GM12865 (cell line): ENCODE measurements at regions not wholly inside any gene's neighbourhood (a gene's known extent, or its start where the extent isn't known, plus 50 kb on each side); places are given as distances from the start of the nearest gene placed in this dataset.
"Not testable (repeated sequence)": the region's sequence is repeated elsewhere in the genome, so short reads cannot be mapped to it uniquely, and the experiment has no call there.

ENCODE experiments used
- DNase-seq: peaks from one replicate; pipeline ENCODE4 v3.0.0; 2010; ENCODE audit warnings: low read depth
- H3K4me3 ChIP-seq: 2 replicates; pipeline ENCODE4 v1.5.1; 2011; ENCODE audit warnings: mild to moderate bottlenecking, low read depth, low read length, control low read depth
- CTCF ChIP-seq: IDR thresholded peaks from 2 replicates; pipeline ENCODE4 v1.5.1; 2011; ENCODE audit warnings: low read length, control low read depth, low read depth, inconsistent platforms; ENCODE audit not compliant: insufficient read depth; ENCODE audit errors: missing control alignments

GRCh38 chr5:117559005-117559844 lies 984.6 kb upstream of the SEMA6A start:
- no peak overlapping the region for H3K4me3 ChIP-seq
- no peak for TF ChIP-seq CTCF
- DNase-seq, result no peak

- TF ChIP-seq CTCF, result no peak
- no peak for DNase-seq
- H3K4me3 ChIP-seq, result no peak overlapping the region
These were observed 976.6 kb upstream of the SEMA6A start for GRCh38 chr5:117551236-117551635.

- no peak overlapping the region for H3K4me3 ChIP-seq
- TF ChIP-seq CTCF, result no peak
- DNase-seq, result no peak
These were observed 972.6 kb upstream of the SEMA6A start for GRCh38 chr5:117547192-117547591.

- H3K4me3 ChIP-seq, result no peak overlapping the region
- no peak for DNase-seq
- no peak for TF ChIP-seq CTCF
These were observed 965.1 kb upstream of the SEMA6A start for GRCh38 chr5:117539692-117540091.

GRCh38 chr5:117533792-117534191 lies 959.2 kb upstream of the SEMA6A start:
- H3K4me3 ChIP-seq, result no peak overlapping the region
- TF ChIP-seq CTCF, result no peak
- no peak for DNase-seq

GRCh38 chr5:117533051-117533670 lies 958.5 kb upstream of the SEMA6A start:
- DNase-seq, H3K4me3 ChIP-seq: not testable (repeated sequence)

GRCh38 chr5:117519957-117520500 lies 945.4 kb upstream of the SEMA6A start:
- no peak for DNase-seq
- no peak overlapping the region for H3K4me3 ChIP-seq
- no peak for TF ChIP-seq CTCF
